ENCODE measurements at regions not wholly inside any gene's neighbourhood (a gene's known extent, or its start where the extent isn't known, plus 50 kb on each side); places are given as distances from the start of the nearest gene placed in this dataset.

DNA sequence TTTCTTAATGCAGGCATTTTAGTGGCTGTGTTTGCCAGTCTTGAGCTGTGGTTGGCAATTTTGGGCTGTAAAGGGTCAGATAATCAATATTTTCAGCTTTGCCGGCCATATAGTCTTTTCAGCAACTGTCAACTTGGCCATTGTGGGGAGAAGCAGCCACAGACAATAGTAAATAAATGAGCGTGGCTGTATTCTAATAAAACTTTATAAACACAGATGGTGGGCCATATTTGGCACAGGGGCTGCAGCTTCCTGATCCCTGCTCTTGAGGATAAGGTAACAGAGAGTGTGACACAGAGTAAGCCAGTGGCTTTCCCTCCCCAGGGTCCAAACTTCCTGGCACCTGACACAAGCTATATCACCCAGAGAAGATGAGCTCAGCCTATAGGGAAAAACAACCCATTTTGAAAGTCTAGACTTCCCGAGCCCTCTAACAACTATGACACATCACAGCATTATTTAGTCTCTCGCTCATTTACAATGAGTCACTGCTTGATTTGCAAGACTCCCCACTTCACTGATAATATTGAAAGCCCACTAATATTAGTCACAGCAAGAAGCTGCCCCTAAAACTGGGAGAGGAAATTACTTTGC, 163.1 kb upstream of the TMPO start:
- Histone ChIP-seq H3K4me2 (ENCODE audit: control insufficient read depth, insufficient read depth) (peak overlapping the region; percentile 22; the same call in 1 of the 2 replicates), H3K27ac (ENCODE audit: control insufficient read depth, insufficient read depth) (no peak overlapping the region), H4K20me1 (ENCODE audit: control insufficient read depth, insufficient read depth) (no peaks in the 10 kb centered on the region), H2AFZ (ENCODE audit: control insufficient read depth, low read depth, low read length) (peak overlapping the region; percentile 35), H3K79me2 (ENCODE audit: control insufficient read depth, insufficient read depth, low read length) (no peaks in the 10 kb centered on the region), H3K9ac (ENCODE audit: control insufficient read depth, insufficient read depth, low read length) (no peak overlapping the region), H3K36me3 (ENCODE audit: control insufficient read depth in 2 of 2, insufficient read depth in 2 of 2, low read length in 1 of 2) (no peaks in the 10 kb centered on the region), H3K27me3 (replicated peaks in 1 of 2; ENCODE audit: control insufficient read depth in 2 of 2, insufficient read depth in 2 of 2, low read length in 1 of 2) (no peaks in the 10 kb centered on the region), H3K9me3 (replicated peaks; ENCODE audit: control insufficient read depth, insufficient read depth, low read length) (no peaks in the 10 kb centered on the region), H3K4me3 (no peak overlapping the region), H3K4me1 (ENCODE audit: control insufficient read depth, insufficient read depth, low read length) (peaks cover 4% of the 10 kb centered on the region; the same call in 1 of the 2 replicates)
- TF ChIP-seq SUPT20H (IDR thresholded peaks at IDR 0.05; ENCODE audit: borderline replicate concordance, control insufficient read depth, low read depth, low read length) (no peak), EP300 (IDR thresholded peaks at IDR 0.05; ENCODE audit: borderline replicate concordance in 1 of 2, control insufficient read depth in 1 of 2, low read depth in 2 of 2, low read length in 2 of 2) (peak in 1 of 2 experiments; percentile 24; a peak in 1 of 4 replicates), ZNF24 (IDR thresholded peaks at IDR 0.05) (no peak), ATF7 (IDR thresholded peaks at IDR 0.05; ENCODE audit: low read depth) (peak; percentile 54), HDAC2 (IDR thresholded peaks at IDR 0.05) (no peak), SKIL (IDR thresholded peaks at IDR 0.05; ENCODE audit: low read depth, poor library complexity, severe bottlenecking) (peak; percentile 80), TBL1XR1 (IDR thresholded peaks at IDR 0.05; ENCODE audit: low read depth, low read length) (no peak), JUNB (IDR thresholded peaks at IDR 0.05) (0 out of 2 replicates have a peak, but pooled peaks have one; percentile 18), IKZF2 (IDR thresholded peaks at IDR 0.05) (peak in 1 of 2 experiments; percentile 26; a peak in 1 of 4 replicates), ZBTB40 (IDR thresholded peaks at IDR 0.05; ENCODE audit: borderline replicate concordance) (peak; percentile 93), SUZ12 (IDR thresholded peaks at IDR 0.05; ENCODE audit: unreplicated experiment) (no peak), IRF4 (IDR thresholded peaks at IDR 0.05; ENCODE audit: low read depth, low read length) (peak; percentile 28; the same call in 1 of the 2 replicates), MTA2 (IDR thresholded peaks at IDR 0.05; ENCODE audit: low read depth) (peak; percentile 37; the same call in 1 of the 2 replicates)
- FAIRE-seq: peak; percentile 75
- intact Hi-C loops (cut with micrococcal nuclease; ENCODE audit: unreplicated experiment) (no loop called here), in situ Hi-C loops (cut with MboI) (no loop called here)
- POLR2A ChIA-PET: interaction anchor here (0.6 to 2.6 kb wide), 4 partner anchors 14 to 226 kb away, joined by 7 to 14 read pairs (median 8); no protein-coding TSS in a partner anchor
- CTCF ChIA-PET: interaction anchor here (0.8 to 2.8 kb wide), 14 partner anchors 10 to 378 kb away, joined by 3 to 18 read pairs (median 4); no protein-coding TSS in a partner anchor
- SMC1A ChIA-PET (ENCODE audit: uncharacterized antibody, unreplicated experiment): interaction anchor here (0.6 to 6.8 kb wide), 20 partner anchors 8 to 1775 kb away, joined by 3 to 80 read pairs (median 4); no protein-coding TSS in a partner anchor
- no peak for DNase-seq (ENCODE audit: low read depth, low spot score)
- RAD21 ChIA-PET (ENCODE audit: unreplicated experiment): interaction anchor here (0.7 to 2.6 kb wide), 11 partner anchors 9 to 1781 kb away, joined by 3 to 35 read pairs (median 4); no protein-coding TSS in a partner anchor
- WGBS (ENCODE audit: insufficient coverage, insufficient replicate concordance, low lambda C conversion rate, missing lambda C conversion rate): 2% methylated on average over 4 of the region's 4 CpGs
- no TSS peak for BruUV-seq (replicated peaks)
- peak; percentile 82 for ATAC-seq
